IMR-90 (cell line): ENCODE measurements at regions not wholly inside any gene's neighbourhood (a gene's known extent, or its start where the extent isn't known, plus 50 kb on each side); places are given as distances from the start of the nearest gene placed in this dataset.

Experiments used
- CTCF ChIP-seq: conservative IDR thresholded peaks from 2 replicates; pipeline ENCODE4 v1.5.1; 2012; ENCODE audit warnings: mild to moderate bottlenecking, low read depth, low read length, improper control_type of control experiment
- FOS ChIP-seq: fragments of 150-350 bp; IDR thresholded peaks from 2 replicates; pipeline ENCODE4 v1.6.1; 2016; ENCODE audit warnings: low read depth, low read length
- MAFK ChIP-seq: IDR thresholded peaks from 2 replicates; pipeline ENCODE4 v1.6.1; 2012; ENCODE audit warnings: low read depth, low read length, improper control_type of control experiment
- MXI1 ChIP-seq: IDR thresholded peaks from 2 replicates; pipeline ENCODE4 v1.6.1; 2012; ENCODE audit warnings: low read depth, mild to moderate bottlenecking, low read length, moderate library complexity, borderline replicate concordance
- NFE2L2 ChIP-seq: fragments of 150-350 bp; IDR thresholded peaks from 2 replicates; pipeline ENCODE4 v1.6.1; 2016; ENCODE audit warnings: low read depth, mild to moderate bottlenecking, low read length
- POLR2A ChIP-seq: IDR thresholded peaks from 2 replicates; pipeline ENCODE4 v1.6.1; 2012; ENCODE audit warnings: mild to moderate bottlenecking, low read depth, low read length
- RFX5 ChIP-seq: IDR thresholded peaks from 2 replicates; pipeline ENCODE4 v1.8.0; 2012; ENCODE audit warnings: low read depth, mild to moderate bottlenecking, low read length, moderate library complexity
- USF2 ChIP-seq: fragments of 150-350 bp; IDR thresholded peaks from 2 replicates; pipeline ENCODE4 v1.6.1; 2017; ENCODE audit warnings: mild to moderate bottlenecking, antibody characterized with exemption, low read length, low read depth

GRCh38 chr4:134885436-134885835, 683.8 kb upstream of the PABPC4L start:
- no peak for TF ChIP-seq CTCF
- TF ChIP-seq NFE2L2: no peak
- TF ChIP-seq MXI1: no peak
- TF ChIP-seq POLR2A: no peak
- no peak for TF ChIP-seq FOS
- no peak for TF ChIP-seq USF2
- TF ChIP-seq MAFK: no peak
- no peak for TF ChIP-seq RFX5
